ENCODE measurements at regions not wholly inside any gene's neighbourhood (a gene's known extent, or its start where the extent isn't known, plus 50 kb on each side); places are given as distances from the start of the nearest gene placed in this dataset.

- no peak overlapping the region for H3K4me3 ChIP-seq (ENCODE audit: low read depth, low read length)
- TF ChIP-seq, protein P1, sequence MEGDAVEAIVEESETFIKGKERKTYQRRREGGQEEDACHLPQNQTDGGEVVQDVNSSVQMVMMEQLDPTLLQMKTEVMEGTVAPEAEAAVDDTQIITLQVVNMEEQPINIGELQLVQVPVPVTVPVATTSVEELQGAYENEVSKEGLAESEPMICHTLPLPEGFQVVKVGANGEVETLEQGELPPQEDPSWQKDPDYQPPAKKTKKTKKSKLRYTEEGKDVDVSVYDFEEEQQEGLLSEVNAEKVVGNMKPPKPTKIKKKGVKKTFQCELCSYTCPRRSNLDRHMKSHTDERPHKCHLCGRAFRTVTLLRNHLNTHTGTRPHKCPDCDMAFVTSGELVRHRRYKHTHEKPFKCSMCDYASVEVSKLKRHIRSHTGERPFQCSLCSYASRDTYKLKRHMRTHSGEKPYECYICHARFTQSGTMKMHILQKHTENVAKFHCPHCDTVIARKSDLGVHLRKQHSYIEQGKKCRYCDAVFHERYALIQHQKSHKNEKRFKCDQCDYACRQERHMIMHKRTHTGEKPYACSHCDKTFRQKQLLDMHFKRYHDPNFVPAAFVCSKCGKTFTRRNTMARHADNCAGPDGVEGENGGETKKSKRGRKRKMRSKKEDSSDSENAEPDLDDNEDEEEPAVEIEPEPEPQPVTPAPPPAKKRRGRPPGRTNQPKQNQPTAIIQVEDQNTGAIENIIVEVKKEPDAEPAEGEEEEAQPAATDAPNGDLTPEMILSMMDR (IDR thresholded peaks at IDR 0.05; ENCODE audit: insufficient read depth, low read length), result no peak
- no peak for DNase-seq (ENCODE audit: low read depth)
These were observed 159.8 kb upstream of the MTPN start for GRCh38 chr7:136136906-136137454.

GRCh38 chr7:136134503-136134902, 157.3 kb upstream of the MTPN start:
- no peak overlapping the region for H3K4me3 ChIP-seq (ENCODE audit: low read depth, low read length)
- no peak for DNase-seq (ENCODE audit: low read depth)

GRCh38 chr7:136133551-136133950, 156.4 kb upstream of the MTPN start:
- H3K4me3 ChIP-seq (ENCODE audit: low read depth, low read length), result no peak overlapping the region
- TF ChIP-seq, protein P1 (IDR thresholded peaks at IDR 0.05; ENCODE audit: insufficient read depth, low read length), result no peak
- DNase-seq (ENCODE audit: low read depth), result no peak

More at GRCh38 chr7:136134503-136134902, 157.3 kb upstream of the MTPN start:
- TF ChIP-seq, protein P1 (IDR thresholded peaks at IDR 0.05; ENCODE audit: insufficient read depth, low read length), result no peak

GRCh38 chr7:136131304-136131630, 154.1 kb upstream of the MTPN start:
- no peak for DNase-seq (ENCODE audit: low read depth)
- H3K4me3 ChIP-seq (ENCODE audit: low read depth, low read length), result no peak overlapping the region
- TF ChIP-seq, protein P1 (IDR thresholded peaks at IDR 0.05; ENCODE audit: insufficient read depth, low read length), result no peak

GRCh38 chr7:136130511-136131303, 153.5 kb upstream of the MTPN start:
- H3K4me3 ChIP-seq (ENCODE audit: low read depth, low read length), result no peak overlapping the region
- no peak for DNase-seq (ENCODE audit: low read depth)
- TF ChIP-seq, protein P1 (IDR thresholded peaks at IDR 0.05; ENCODE audit: insufficient read depth, low read length), result no peak

DNA sequence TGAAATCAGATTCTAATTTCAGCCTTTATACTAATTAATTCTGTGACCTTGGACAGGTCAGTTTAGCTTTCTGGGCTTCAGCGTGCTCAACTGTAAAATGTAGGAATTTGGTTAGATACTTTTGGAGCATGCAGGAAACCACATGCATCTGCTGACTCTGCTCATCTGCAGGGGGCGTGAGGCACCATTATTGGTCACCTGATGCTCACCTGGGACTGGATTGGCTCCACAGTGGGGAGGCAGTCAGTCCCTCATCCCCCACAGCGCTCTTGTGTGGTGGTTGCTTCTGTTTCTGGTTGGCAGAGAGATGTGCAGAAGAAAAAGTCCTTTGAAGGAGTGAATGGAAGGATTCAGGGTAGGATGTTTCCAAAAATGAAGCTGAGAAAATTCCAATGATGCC, 150.9 kb upstream of the MTPN start:
- no peak for DNase-seq (ENCODE audit: low read depth)
- TF ChIP-seq, protein P1 (IDR thresholded peaks at IDR 0.05; ENCODE audit: insufficient read depth, low read length), result no peak
- H3K4me3 ChIP-seq (ENCODE audit: low read depth, low read length), result no peak overlapping the region

Data from fibroblast of the aortic adventitia (primary cell).